ENCODE measurements at regions not wholly inside any gene's neighbourhood (a gene's known extent, or its start where the extent isn't known, plus 50 kb on each side); places are given as distances from the start of the nearest gene placed in this dataset.
A peak's percentile ranks its signal among the peaks of the same experiment; 100 is the strongest.

GRCh38 chr2:213233438-213234330 lies 50.6 kb upstream of the SPAG16 start:
- Histone ChIP-seq H3K4me1 (ENCODE audit: insufficient read depth, low read length) (peaks cover 14% of the 10 kb centered on the region), H3K27ac (ENCODE audit: extremely low read length, insufficient read depth, low read length) (no peak overlapping the region), H3K9me3 (ENCODE audit: low read length) (no peaks in the 10 kb centered on the region), H3K4me2 (ENCODE audit: low read depth, low read length) (0 out of 2 replicates have a peak overlapping the region, but pooled peaks have one; percentile 14), H3K9ac (ENCODE audit: insufficient read depth, low read depth, low read length) (no peak overlapping the region), H3K27me3 (ENCODE audit: control insufficient read depth in 1 of 2, insufficient read depth in 2 of 2, low read length in 2 of 2) (no peaks in the 10 kb centered on the region), H2AFZ (ENCODE audit: low read length) (peak overlapping the region; percentile 6), H3K79me2 (ENCODE audit: insufficient read depth, low read length) (no peaks in the 10 kb centered on the region), H3K4me3 (replicated peaks in 1 of 3; ENCODE audit: insufficient read depth in 1 of 3, low read depth in 2 of 3, low read length in 3 of 3) (no peak overlapping the region), H3K36me3 (replicated peaks in 1 of 2; ENCODE audit: control insufficient read depth in 1 of 2, insufficient read depth in 2 of 2, low read length in 2 of 2) (no peaks in the 10 kb centered on the region), H4K20me1 (ENCODE audit: insufficient read depth, low read length) (no peaks in the 10 kb centered on the region)
- WGBS (ENCODE audit: low lambda C conversion rate), result 6% methylated on average over 2 of the region's 2 CpGs
- intact Hi-C loops (cut with micrococcal nuclease; ENCODE audit: unreplicated experiment), result no loop called here
- DNase-seq (ENCODE audit: low spot score), result no peak
- in situ Hi-C loops (cut with HindIII; ENCODE audit: extremely low pct_ligation_motif_present, low pct_unique_long_range_greater_than_20kb), result no loop called here
- POLR2A ChIA-PET, result no interaction called here
- ATAC-seq, result no peak
- TF ChIP-seq RBM22 (optimal IDR thresholded peaks at IDR 0.05; ENCODE audit: low read length) (no peak), JDP2 (CRISPR knock-in tag; IDR thresholded peaks at IDR 0.05; ENCODE audit: borderline replicate concordance) (no peak), ARID4A (CRISPR knock-in tag; IDR thresholded peaks at IDR 0.05; ENCODE audit: borderline replicate concordance) (no peak), IRF9 (CRISPR knock-in tag; IDR thresholded peaks at IDR 0.05; ENCODE audit: borderline replicate concordance) (no peak), ZNF33B (CRISPR knock-in tag; IDR thresholded peaks at IDR 0.05) (no peak), KDM5B (CRISPR knock-in tag; IDR thresholded peaks at IDR 0.05; ENCODE audit: borderline replicate concordance) (no peak), SRSF1 (optimal IDR thresholded peaks at IDR 0.05; ENCODE audit: low read depth, low read length) (no peak), NCOA2 (CRISPR knock-in tag; IDR thresholded peaks at IDR 0.05) (no peak), ZBTB49 (CRISPR knock-in tag; IDR thresholded peaks at IDR 0.05; ENCODE audit: borderline replicate concordance) (no peak), ZNF850 (CRISPR knock-in tag; conservative IDR thresholded peaks at IDR 0.05) (no peak)
- TF ChIP-seq, protein P1, sequence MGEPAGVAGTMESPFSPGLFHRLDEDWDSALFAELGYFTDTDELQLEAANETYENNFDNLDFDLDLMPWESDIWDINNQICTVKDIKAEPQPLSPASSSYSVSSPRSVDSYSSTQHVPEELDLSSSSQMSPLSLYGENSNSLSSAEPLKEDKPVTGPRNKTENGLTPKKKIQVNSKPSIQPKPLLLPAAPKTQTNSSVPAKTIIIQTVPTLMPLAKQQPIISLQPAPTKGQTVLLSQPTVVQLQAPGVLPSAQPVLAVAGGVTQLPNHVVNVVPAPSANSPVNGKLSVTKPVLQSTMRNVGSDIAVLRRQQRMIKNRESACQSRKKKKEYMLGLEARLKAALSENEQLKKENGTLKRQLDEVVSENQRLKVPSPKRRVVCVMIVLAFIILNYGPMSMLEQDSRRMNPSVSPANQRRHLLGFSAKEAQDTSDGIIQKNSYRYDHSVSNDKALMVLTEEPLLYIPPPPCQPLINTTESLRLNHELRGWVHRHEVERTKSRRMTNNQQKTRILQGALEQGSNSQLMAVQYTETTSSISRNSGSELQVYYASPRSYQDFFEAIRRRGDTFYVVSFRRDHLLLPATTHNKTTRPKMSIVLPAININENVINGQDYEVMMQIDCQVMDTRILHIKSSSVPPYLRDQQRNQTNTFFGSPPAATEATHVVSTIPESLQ (CRISPR knock-in tag; conservative IDR thresholded peaks at IDR 0.05), result no peak
- FAIRE-seq, result no peak
- BruUV-seq (replicated peaks), result no TSS peak
- CTCF ChIA-PET (ENCODE audit: low intra/inter-chr PET ratio, low total read pairs), result no interaction called here
